SK-N-MC (cell line): ENCODE measurements at regions not wholly inside any gene's neighbourhood (a gene's known extent, or its start where the extent isn't known, plus 50 kb on each side); places are given as distances from the start of the nearest gene placed in this dataset.
"Not testable (repeated sequence)": the region's sequence is repeated elsewhere in the genome, so short reads cannot be mapped to it uniquely, and the experiment has no call there.

Experiments
- DNase-seq: peaks from one replicate; pipeline ENCODE4 v3.0.0-alpha.2; 2011; ENCODE audit warnings: low read depth, low spot score
- H3K27ac ChIP-seq: fragments of 200-600 bp; sonication (generic); 2 replicates; pipeline ENCODE4 v1.5.1; 2016; ENCODE audit warnings: mixed run types
- H3K36me3 ChIP-seq: fragments of 200-600 bp; sonication (generic); 2 replicates; pipeline ENCODE4 v1.6.1; 2017; ENCODE audit warnings: antibody characterized with exemption, low read length, mixed read lengths; ENCODE audit not compliant: insufficient read depth
- H3K4me3 ChIP-seq: fragments of 200-600 bp; sonication (generic); 2 replicates; pipeline ENCODE4 v1.5.1; 2016
- H3K9ac ChIP-seq: fragments of 200-600 bp; sonication (generic); 2 replicates; pipeline ENCODE4 v1.8.0; 2017; ENCODE audit warnings: mixed run types, mixed read lengths; ENCODE audit not compliant: insufficient read length
- H3K9me3 ChIP-seq: fragments of 200-600 bp; sonication (generic); 2 replicates; pipeline ENCODE4 v1.6.1; 2017; ENCODE audit warnings: low read depth, mild to moderate bottlenecking, antibody characterized with exemption, low read length, moderate library complexity, mixed read lengths
- EZH2 ChIP-seq: fragments of 200-600 bp; sonication (generic); IDR thresholded peaks from one replicate; pipeline ENCODE4 v1.6.1; 2017; ENCODE audit warnings: antibody characterized with exemption
- FOXP2 ChIP-seq: optimal IDR thresholded peaks from 2 replicates; pipeline ENCODE3; 2011; ENCODE audit warnings: mild to moderate bottlenecking, moderate library complexity; ENCODE audit not compliant: insufficient read depth; ENCODE audit errors: extremely low read length, control extremely low read depth
- POLR2AphosphoS5 ChIP-seq: IDR thresholded peaks from 2 replicates; pipeline ENCODE4 v1.6.1; 2012; ENCODE audit warnings: mild to moderate bottlenecking, low read depth, low read length, borderline replicate concordance

GRCh38 chr2:76008001-76008702 lies 297.4 kb upstream of the GCFC2 start:
- TF ChIP-seq EZH2 (no peak), POLR2AphosphoS5 (no peak), FOXP2 (no peak)
- H3K27ac ChIP-seq = no peak overlapping the region
- DNase-seq = no peak
- H3K4me3 ChIP-seq = no peak overlapping the region
- no peak overlapping the region for H3K9ac ChIP-seq
- no peaks in the 10 kb centered on the region for H3K36me3 ChIP-seq
- no peaks in the 10 kb centered on the region for H3K9me3 ChIP-seq

- no peak overlapping the region for H3K4me3 ChIP-seq
- H3K9me3 ChIP-seq = no peaks in the 10 kb centered on the region
- no peak overlapping the region for H3K9ac ChIP-seq
- no peak overlapping the region for H3K27ac ChIP-seq
- no peak for TF ChIP-seq POLR2AphosphoS5
- no peak for TF ChIP-seq EZH2
- no peak for TF ChIP-seq FOXP2
- no peak for DNase-seq
- no peaks in the 10 kb centered on the region for H3K36me3 ChIP-seq
Measured at GRCh38 chr2:76000425-76000824, 289.7 kb upstream of the GCFC2 start.

GRCh38 chr2:75998451-75998850 lies 287.7 kb upstream of the GCFC2 start:
- DNase-seq = no peak
- TF ChIP-seq FOXP2 (no peak), EZH2 (no peak), POLR2AphosphoS5 (no peak)
- H3K4me3 ChIP-seq = no peak overlapping the region
- H3K36me3 ChIP-seq = no peaks in the 10 kb centered on the region
- H3K27ac ChIP-seq = no peak overlapping the region
- no peaks in the 10 kb centered on the region for H3K9me3 ChIP-seq
- no peak overlapping the region for H3K9ac ChIP-seq

GRCh38 chr2:75994759-75995158 lies 284.0 kb upstream of the GCFC2 start:
- Histone ChIP-seq H3K4me3 (no peak overlapping the region), H3K9me3 (no peaks in the 10 kb centered on the region), H3K36me3 (no peaks in the 10 kb centered on the region), H3K27ac (no peak overlapping the region), H3K9ac (no peak overlapping the region)
- TF ChIP-seq POLR2AphosphoS5 (no peak), FOXP2 (no peak), EZH2 (no peak)
- no peak for DNase-seq

GRCh38 chr2:75988622-75989021 lies 277.9 kb upstream of the GCFC2 start:
- not testable (repeated sequence) for H3K36me3 ChIP-seq, H3K9me3 ChIP-seq, DNase-seq, H3K27ac ChIP-seq, H3K4me3 ChIP-seq, H3K9ac ChIP-seq

- TF ChIP-seq FOXP2 (no peak), EZH2 (no peak), POLR2AphosphoS5 (no peak)
- no peak for DNase-seq
- H3K36me3 ChIP-seq = no peaks in the 10 kb centered on the region
- H3K27ac ChIP-seq = no peak overlapping the region
- H3K9me3 ChIP-seq = no peaks in the 10 kb centered on the region
- H3K4me3 ChIP-seq = no peak overlapping the region
- H3K9ac ChIP-seq = no peak overlapping the region
Measured at GRCh38 chr2:75986617-75987016, 275.9 kb upstream of the GCFC2 start.

- H3K9me3 ChIP-seq = no peaks in the 10 kb centered on the region
- TF ChIP-seq EZH2 (no peak), FOXP2 (no peak), POLR2AphosphoS5 (no peak)
Measured at GRCh38 chr2:75982719-75983118, 272.0 kb upstream of the GCFC2 start.

GRCh38 chr2:75964646-75965045 lies 253.9 kb upstream of the GCFC2 start:
- no peak for DNase-seq
- H3K9me3 ChIP-seq = no peaks in the 10 kb centered on the region
- H3K4me3 ChIP-seq = no peak overlapping the region
- no peak overlapping the region for H3K9ac ChIP-seq
- no peak overlapping the region for H3K27ac ChIP-seq
- H3K36me3 ChIP-seq = no peaks in the 10 kb centered on the region
- TF ChIP-seq FOXP2 = no peak
- TF ChIP-seq EZH2 = no peak

More at GRCh38 chr2:75982719-75983118, 272.0 kb upstream of the GCFC2 start:
- Histone ChIP-seq H3K36me3 (no peaks in the 10 kb centered on the region), H3K9ac (no peak overlapping the region), H3K27ac (peak overlapping the region; percentile 57), H3K4me3 (peak overlapping the region; percentile 40; the same call in 1 of the 2 replicates)
- DNase-seq = no peak

- TF ChIP-seq POLR2AphosphoS5 (no peak), EZH2 (no peak), FOXP2 (no peak)
- DNase-seq = no peak
- Histone ChIP-seq H3K9ac (no peak overlapping the region), H3K36me3 (no peaks in the 10 kb centered on the region), H3K9me3 (no peaks in the 10 kb centered on the region), H3K4me3 (no peak overlapping the region), H3K27ac (no peak overlapping the region)
Measured at GRCh38 chr2:75960472-75961009, 249.8 kb upstream of the GCFC2 start.
